K562 (cell line): ENCODE measurements at regions not wholly inside any gene's neighbourhood (a gene's known extent, or its start where the extent isn't known, plus 50 kb on each side); places are given as distances from the start of the nearest gene placed in this dataset.

Source experiments
- BRCA1 ChIP-seq, 2 experiments: fragments of 450-650 bp in 1 of 2; sonication (generic) in 1 of 2; formaldehyde crosslinking in 1 of 2; IDR thresholded peaks; 2 replicates each; pipeline versions ENCODE4 v1.5.0 to v1.6.1; 2017 to 2020; ENCODE audit warnings: mild to moderate bottlenecking in 1 of 2, missing genetic modification reagents in 1 of 2
- KDM4B ChIP-seq, 2 experiments: fragments of 450-650 bp in 1 of 2; sonication (generic) in 1 of 2; IDR thresholded peaks; 2 replicates each; pipeline ENCODE4 v1.6.1; 2016 to 2017; ENCODE audit warnings: borderline replicate concordance in 2 of 2, antibody characterized with exemption in 1 of 2, low read depth in 1 of 2, mild to moderate bottlenecking in 1 of 2
- MYC ChIP-seq, 2 experiments: fragments of 250-450 bp in 1 of 2; sonication (Bioruptor Pico) in 1 of 2; IDR thresholded peaks; 2 replicates each; pipeline versions ENCODE4 v1.5.1 to v1.6.1; 2012 to 2021; ENCODE audit warnings: low read depth in 2 of 2, borderline replicate concordance in 1 of 2, improper control_type of control experiment in 1 of 2, low read length in 1 of 2, mild to moderate bottlenecking in 1 of 2, moderate library complexity in 1 of 2
- POLR2A ChIP-seq: fragments of 450-650 bp; conservative IDR thresholded peaks from 2 replicates; pipeline ENCODE4 v1.6.1; 2016
- TF ChIP-seq, protein P1 (sequence below), 3 experiments: IDR thresholded peaks in 2 of 3; conservative IDR thresholded peaks in 1 of 3; 2 replicates each; pipeline ENCODE4 v1.5.1; 2011 to 2012; ENCODE audit warnings: low read length in 3 of 3, mild to moderate bottlenecking in 3 of 3, control low read depth in 2 of 3, improper control_type of control experiment in 1 of 3, inconsistent platforms in 1 of 3, low read depth in 1 of 3, mixed read lengths in 1 of 3, moderate library complexity in 1 of 3; ENCODE audit not compliant: insufficient read depth in 2 of 3
- TF ChIP-seq, protein P2 (sequence below): sonication (generic); formaldehyde crosslinking; IDR thresholded peaks from 2 replicates; pipeline ENCODE4 v1.5.0; 2020; ENCODE audit warnings: missing genetic modification reagents

DNA sequence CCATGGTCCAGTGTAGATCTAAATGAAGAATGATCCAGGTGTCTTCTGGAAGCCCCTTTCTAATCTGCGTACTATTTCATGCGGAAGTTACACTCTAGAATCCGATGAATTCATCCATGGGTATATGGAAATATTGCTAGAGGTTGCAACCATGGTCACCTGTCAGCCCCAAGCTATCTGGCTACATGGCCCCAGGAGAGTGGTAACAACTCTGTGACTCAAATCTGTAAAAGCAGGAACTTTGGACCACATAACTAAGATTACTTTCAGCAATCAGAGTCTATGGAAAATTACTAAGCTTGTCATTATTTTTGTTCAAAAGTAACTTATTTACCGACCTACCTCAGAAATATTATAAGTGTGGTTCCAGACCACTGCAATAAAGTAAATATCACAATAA is 150.6 kb upstream of the MED14 start:
- TF ChIP-seq, protein P1, sequence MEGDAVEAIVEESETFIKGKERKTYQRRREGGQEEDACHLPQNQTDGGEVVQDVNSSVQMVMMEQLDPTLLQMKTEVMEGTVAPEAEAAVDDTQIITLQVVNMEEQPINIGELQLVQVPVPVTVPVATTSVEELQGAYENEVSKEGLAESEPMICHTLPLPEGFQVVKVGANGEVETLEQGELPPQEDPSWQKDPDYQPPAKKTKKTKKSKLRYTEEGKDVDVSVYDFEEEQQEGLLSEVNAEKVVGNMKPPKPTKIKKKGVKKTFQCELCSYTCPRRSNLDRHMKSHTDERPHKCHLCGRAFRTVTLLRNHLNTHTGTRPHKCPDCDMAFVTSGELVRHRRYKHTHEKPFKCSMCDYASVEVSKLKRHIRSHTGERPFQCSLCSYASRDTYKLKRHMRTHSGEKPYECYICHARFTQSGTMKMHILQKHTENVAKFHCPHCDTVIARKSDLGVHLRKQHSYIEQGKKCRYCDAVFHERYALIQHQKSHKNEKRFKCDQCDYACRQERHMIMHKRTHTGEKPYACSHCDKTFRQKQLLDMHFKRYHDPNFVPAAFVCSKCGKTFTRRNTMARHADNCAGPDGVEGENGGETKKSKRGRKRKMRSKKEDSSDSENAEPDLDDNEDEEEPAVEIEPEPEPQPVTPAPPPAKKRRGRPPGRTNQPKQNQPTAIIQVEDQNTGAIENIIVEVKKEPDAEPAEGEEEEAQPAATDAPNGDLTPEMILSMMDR (IDR thresholded peaks at IDR 0.05 in 2 of 3, conservative IDR thresholded peaks at IDR 0.05 in 1 of 3; ENCODE audit: insufficient read depth in 2 of 3, low read depth in 1 of 3, low read length in 3 of 3) = no peak
- no peak for TF ChIP-seq KDM4B (IDR thresholded peaks at IDR 0.05; ENCODE audit: borderline replicate concordance in 2 of 2, low read depth in 1 of 2)
- no peak for TF ChIP-seq MYC (IDR thresholded peaks at IDR 0.05; ENCODE audit: low read depth, low read length)
- no peak for TF ChIP-seq MYC (CRISPR knock-in tag; IDR thresholded peaks at IDR 0.05; ENCODE audit: borderline replicate concordance, low read depth)
- TF ChIP-seq, protein P2, sequence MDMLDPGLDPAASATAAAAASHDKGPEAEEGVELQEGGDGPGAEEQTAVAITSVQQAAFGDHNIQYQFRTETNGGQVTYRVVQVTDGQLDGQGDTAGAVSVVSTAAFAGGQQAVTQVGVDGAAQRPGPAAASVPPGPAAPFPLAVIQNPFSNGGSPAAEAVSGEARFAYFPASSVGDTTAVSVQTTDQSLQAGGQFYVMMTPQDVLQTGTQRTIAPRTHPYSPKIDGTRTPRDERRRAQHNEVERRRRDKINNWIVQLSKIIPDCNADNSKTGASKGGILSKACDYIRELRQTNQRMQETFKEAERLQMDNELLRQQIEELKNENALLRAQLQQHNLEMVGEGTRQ (CRISPR knock-in tag) = no peak
- TF ChIP-seq BRCA1 (IDR thresholded peaks at IDR 0.05) = no peak
- TF ChIP-seq BRCA1 (CRISPR knock-in tag; IDR thresholded peaks at IDR 0.05) = no peak
- no peak for TF ChIP-seq POLR2A
